Neutrophil (primary cell): ENCODE measurements at regions not wholly inside any gene's neighbourhood (a gene's known extent, or its start where the extent isn't known, plus 50 kb on each side); places are given as distances from the start of the nearest gene placed in this dataset.
"Not testable (repeated sequence)": the region's sequence is repeated elsewhere in the genome, so short reads cannot be mapped to it uniquely, and the experiment has no call there.

Experiments
- H3K27ac ChIP-seq: fragments of 200-600 bp; sonication (generic); 2 replicates; pipeline ENCODE4 v1.5.1; 2016; ENCODE audit warnings: mild to moderate bottlenecking, moderate library complexity
- H3K27me3 ChIP-seq: fragments of 200-600 bp; sonication (generic); 2 replicates; pipeline ENCODE4 v1.6.0; 2016; ENCODE audit warnings: mild to moderate bottlenecking
- H3K36me3 ChIP-seq: fragments of 200-600 bp; sonication (generic); 2 replicates; pipeline ENCODE4 v1.5.1; 2017
- H3K4me1 ChIP-seq, 2 experiments: fragments of 200-600 bp in 1 of 2; sonication (generic) in 1 of 2; 1 replicate in 1 of 2; 2 replicates in 1 of 2; pipeline versions ENCODE4 v1.5.1 to v1.6.1; 2013 to 2016; ENCODE audit warnings: low read depth in 1 of 2, low read length in 1 of 2, mild to moderate bottlenecking in 1 of 2, moderate library complexity in 1 of 2; ENCODE audit not compliant: control insufficient read depth in 1 of 2, insufficient read depth in 1 of 2
- H3K4me3 ChIP-seq, 2 experiments: fragments of 200-600 bp in 1 of 2; sonication (generic) in 1 of 2; 1 replicate in 1 of 2; 2 replicates in 1 of 2; pipeline ENCODE4 v1.5.1; 2013 to 2016; ENCODE audit warnings: low read depth in 1 of 2, low read length in 1 of 2, mild to moderate bottlenecking in 1 of 2, moderate library complexity in 1 of 2
- H3K9me3 ChIP-seq: fragments of 200-600 bp; sonication (generic); 2 replicates; pipeline ENCODE4 v1.5.1; 2016
- CTCF ChIP-seq: fragments of 200-600 bp; sonication (generic); IDR thresholded peaks from 2 replicates; pipeline ENCODE4 v1.5.1; 2016; ENCODE audit warnings: antibody characterized with exemption

GRCh38 chr12:92384571-92384970 is 238.9 kb upstream of the BTG1 start:
- Histone ChIP-seq H3K9me3 (no peaks in the 10 kb centered on the region), H3K4me1 (no peaks in the 10 kb centered on the region), H3K4me3 (no peak overlapping the region), H3K27ac (no peak overlapping the region), H3K36me3 (no peaks in the 10 kb centered on the region), H3K27me3 (no peaks in the 10 kb centered on the region)
- TF ChIP-seq CTCF: no peak

- H3K36me3 ChIP-seq: no peaks in the 10 kb centered on the region
- no peaks in the 10 kb centered on the region for H3K27me3 ChIP-seq
- H3K4me1 ChIP-seq: no peaks in the 10 kb centered on the region
- H3K27ac ChIP-seq: no peak overlapping the region
- H3K4me3 ChIP-seq: no peak overlapping the region
- no peaks in the 10 kb centered on the region for H3K9me3 ChIP-seq
- TF ChIP-seq CTCF: no peak
These were observed 236.8 kb upstream of the BTG1 start for GRCh38 chr12:92382383-92382878.

GRCh38 chr12:92381856-92382255 is 236.2 kb upstream of the BTG1 start:
- no peak overlapping the region for H3K27ac ChIP-seq
- H3K9me3 ChIP-seq: no peaks in the 10 kb centered on the region
- TF ChIP-seq CTCF: no peak
- no peaks in the 10 kb centered on the region for H3K27me3 ChIP-seq
- H3K4me3 ChIP-seq: no peak overlapping the region
- no peaks in the 10 kb centered on the region for H3K4me1 ChIP-seq
- no peaks in the 10 kb centered on the region for H3K36me3 ChIP-seq

GRCh38 chr12:92378682-92379479 is 233.2 kb upstream of the BTG1 start:
- Histone ChIP-seq H3K4me1 (no peaks in the 10 kb centered on the region), H3K27ac (no peak overlapping the region), H3K36me3 (no peaks in the 10 kb centered on the region), H3K4me3 (no peak overlapping the region), H3K27me3 (no peaks in the 10 kb centered on the region), H3K9me3 (no peaks in the 10 kb centered on the region)
- TF ChIP-seq CTCF: no peak

- not testable (repeated sequence) for H3K9me3 ChIP-seq, H3K27me3 ChIP-seq, H3K4me3 ChIP-seq, H3K27ac ChIP-seq, H3K36me3 ChIP-seq, H3K4me1 ChIP-seq
These were observed 229.9 kb upstream of the BTG1 start for GRCh38 chr12:92375504-92375903.

- no peak for TF ChIP-seq CTCF
- no peaks in the 10 kb centered on the region for H3K4me1 ChIP-seq
- no peaks in the 10 kb centered on the region for H3K27me3 ChIP-seq
- H3K4me3 ChIP-seq: no peak overlapping the region
- H3K27ac ChIP-seq: no peak overlapping the region
- no peaks in the 10 kb centered on the region for H3K9me3 ChIP-seq
- no peaks in the 10 kb centered on the region for H3K36me3 ChIP-seq
These were observed 225.2 kb upstream of the BTG1 start for GRCh38 chr12:92370828-92371227.
